GM19468 (cell line): ENCODE measurements at regions not wholly inside any gene's neighbourhood (a gene's known extent, or its start where the extent isn't known, plus 50 kb on each side); places are given as distances from the start of the nearest gene placed in this dataset.
"Not testable (repeated sequence)": the region's sequence is repeated elsewhere in the genome, so short reads cannot be mapped to it uniquely, and the experiment has no call there.

Source experiments
- ATAC-seq: cut with Tn5 transposase; IDR thresholded peaks from one replicate; pipeline ENCODE4 v1.9.1; 2021; ENCODE audit warnings: mild to moderate bottlenecking, moderate library complexity, moderate number of reproducible peaks; ENCODE audit not compliant: unreplicated experiment; ENCODE audit errors: extremely low read depth

DNA sequence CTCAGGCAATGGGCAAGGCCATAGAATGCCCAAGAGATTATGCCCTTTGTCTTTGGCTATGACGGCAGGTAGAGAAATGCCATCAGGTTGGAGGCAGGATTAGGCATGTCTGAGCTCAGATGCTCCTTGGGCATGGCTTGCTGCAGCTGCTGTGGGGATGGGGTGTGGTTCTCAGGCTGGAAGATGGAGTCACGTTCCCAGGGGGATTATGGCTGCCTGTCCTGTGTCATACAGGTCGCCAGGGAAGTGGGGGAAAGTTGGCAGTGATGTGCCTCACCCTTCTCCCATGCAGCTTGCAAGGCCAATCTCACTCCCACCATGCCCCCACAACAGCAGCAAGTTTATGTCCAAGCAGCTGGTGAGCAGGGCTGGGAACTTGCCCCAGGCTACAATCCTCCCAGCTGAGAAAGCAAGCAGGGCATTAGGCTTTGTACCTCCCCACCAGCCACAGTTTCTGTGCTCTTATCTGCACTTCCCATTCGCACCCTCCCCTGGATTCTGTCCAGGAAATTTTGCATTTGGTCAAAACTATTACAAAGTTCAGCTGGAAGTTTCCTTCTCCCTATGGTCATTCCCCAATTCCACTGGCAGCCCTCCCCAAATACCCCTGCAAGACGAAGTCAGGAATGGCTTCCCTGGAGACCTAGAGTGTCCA lies 1788.0 kb upstream of the NUDT12 start:
- ATAC-seq, result no peak

DNA sequence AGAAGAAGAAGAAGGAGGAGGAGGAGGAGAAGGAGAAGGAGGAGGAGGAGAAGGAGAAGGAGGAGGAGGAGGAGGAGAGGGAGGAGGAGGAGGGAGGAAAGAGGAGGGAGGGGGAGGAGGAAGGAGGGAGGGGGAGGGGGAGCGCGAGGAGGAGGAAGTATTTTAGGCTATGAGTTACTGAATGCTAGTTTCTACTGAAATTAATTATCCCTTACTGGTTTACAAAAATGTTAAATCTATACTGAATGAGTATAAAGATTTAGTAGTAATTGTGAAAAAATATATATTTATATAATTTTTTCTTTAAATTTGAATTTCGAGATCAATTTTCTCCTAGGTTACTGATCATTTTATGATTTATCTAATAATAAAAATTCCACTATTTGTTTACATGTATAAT lies 1769.0 kb upstream of the NUDT12 start:
- no peak for ATAC-seq

GRCh38 chr5:105330185-105330584 lies 1767.6 kb upstream of the NUDT12 start:
- no peak for ATAC-seq

- no peak for ATAC-seq
Observed at GRCh38 chr5:105304859-105305258, 1742.3 kb upstream of the NUDT12 start.

DNA sequence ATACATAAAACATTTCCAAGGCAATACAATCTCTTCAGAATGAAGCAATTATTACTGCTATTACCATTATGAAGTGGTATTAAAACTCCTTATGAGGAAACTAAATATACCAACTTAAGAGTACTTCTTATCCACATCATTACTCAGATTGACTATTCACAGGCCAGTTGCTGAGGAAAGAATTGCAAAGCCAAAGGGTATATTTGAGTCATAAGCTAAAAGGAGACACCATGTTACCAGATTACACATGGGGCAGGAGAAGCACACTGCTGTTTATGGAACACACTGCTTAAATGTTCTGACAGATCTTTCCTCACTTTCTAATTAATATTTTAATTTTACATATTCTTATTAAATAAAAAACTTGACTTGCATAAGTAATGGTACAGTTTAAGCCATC lies 1726.4 kb upstream of the NUDT12 start:
- no peak for ATAC-seq

GRCh38 chr5:105283134-105283533 lies 1720.5 kb upstream of the NUDT12 start:
- ATAC-seq, result no peak

- ATAC-seq, result no peak
Observed at GRCh38 chr5:105274079-105274478, 1711.5 kb upstream of the NUDT12 start.

DNA sequence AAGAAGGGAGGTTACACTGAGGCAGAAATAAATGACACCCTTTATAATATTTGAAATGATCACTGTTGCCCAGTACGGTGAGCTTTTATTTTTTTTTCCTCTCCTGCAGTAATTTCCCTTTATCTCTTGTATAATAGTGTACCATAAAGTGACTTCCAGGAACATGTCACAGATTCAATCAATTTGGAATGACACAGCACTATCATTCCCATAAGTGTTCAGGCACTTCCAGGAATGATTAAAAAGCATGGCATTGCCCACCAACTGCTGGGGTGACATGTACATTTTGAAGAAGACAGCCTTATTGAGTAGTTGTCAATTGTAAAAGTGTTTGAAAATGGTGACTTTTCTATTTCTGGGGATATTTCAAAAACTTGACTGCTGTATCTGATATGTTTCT lies 1700.9 kb upstream of the NUDT12 start:
- ATAC-seq, result no peak

GRCh38 chr5:105259581-105260217 lies 1697.1 kb upstream of the NUDT12 start:
- ATAC-seq, result no peak

- no peak for ATAC-seq
Observed at GRCh38 chr5:105238561-105238960, 1676.0 kb upstream of the NUDT12 start.

- no peak for ATAC-seq
Observed at GRCh38 chr5:105230516-105231157, 1668.0 kb upstream of the NUDT12 start.

- no peak for ATAC-seq
Observed at GRCh38 chr5:105218018-105218417, 1655.4 kb upstream of the NUDT12 start.

DNA sequence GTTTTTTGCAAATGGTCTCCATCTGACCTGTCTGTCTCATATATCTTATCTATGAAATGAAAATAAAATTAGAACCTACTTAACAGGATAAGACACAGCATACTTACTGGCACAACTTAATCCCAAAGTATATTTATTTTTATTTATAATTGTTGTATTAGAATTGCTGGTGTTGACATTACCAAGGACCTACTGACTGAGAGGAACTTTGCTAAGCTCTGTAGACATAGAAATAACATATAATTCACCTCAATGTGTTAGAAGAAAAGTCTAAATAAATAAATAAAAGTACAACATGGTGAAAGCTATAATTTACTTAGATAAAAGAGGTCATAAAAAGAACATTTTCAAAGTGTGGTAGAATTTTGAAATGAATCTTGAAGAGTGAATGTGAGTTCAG lies 1650.5 kb upstream of the NUDT12 start:
- ATAC-seq, result no peak

- no peak for ATAC-seq
Observed at GRCh38 chr5:105207066-105207465, 1644.5 kb upstream of the NUDT12 start.

GRCh38 chr5:105197531-105197930 lies 1634.9 kb upstream of the NUDT12 start:
- no peak for ATAC-seq

GRCh38 chr5:105195765-105196164 lies 1633.2 kb upstream of the NUDT12 start:
- ATAC-seq, result no peak

DNA sequence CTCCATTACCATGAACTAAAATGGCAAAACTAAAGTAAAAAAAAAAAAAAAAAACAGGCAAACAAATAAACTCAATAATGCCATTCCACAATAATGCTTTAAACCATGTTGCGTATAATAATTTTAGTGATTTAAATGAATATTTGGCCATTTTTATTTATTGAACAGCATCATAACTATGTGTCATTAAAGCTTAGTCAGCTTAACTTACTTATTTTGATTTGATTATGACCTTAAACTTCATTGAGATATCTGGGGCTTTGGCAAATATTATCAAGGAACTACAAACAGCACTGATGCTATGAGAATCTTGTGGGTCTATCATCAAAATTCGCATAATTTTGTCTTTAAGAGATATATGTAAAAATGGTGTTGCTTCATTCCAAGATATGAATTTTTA lies 1610.3 kb upstream of the NUDT12 start:
- no peak for ATAC-seq

DNA sequence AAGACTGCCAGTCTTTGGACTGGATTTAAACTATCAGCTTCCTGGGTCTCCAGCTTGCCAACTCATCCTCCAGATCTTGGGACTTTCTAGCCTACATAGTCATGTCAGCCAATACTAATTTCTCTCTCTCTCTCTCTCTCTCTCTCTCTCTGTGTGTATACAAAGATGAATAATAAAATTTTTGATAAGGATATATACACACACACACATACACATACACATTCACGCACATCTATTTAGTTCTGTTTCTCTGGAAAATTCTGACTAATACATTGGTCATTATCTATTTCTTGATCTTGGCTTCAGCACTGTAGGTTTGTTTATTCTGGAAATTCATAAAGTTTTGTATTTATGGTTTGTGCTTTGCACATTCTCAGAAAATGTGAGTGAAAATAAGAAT lies 1606.2 kb upstream of the NUDT12 start:
- no peak for ATAC-seq

- ATAC-seq, result no peak
Observed at GRCh38 chr5:105167092-105167491, 1604.5 kb upstream of the NUDT12 start.

DNA sequence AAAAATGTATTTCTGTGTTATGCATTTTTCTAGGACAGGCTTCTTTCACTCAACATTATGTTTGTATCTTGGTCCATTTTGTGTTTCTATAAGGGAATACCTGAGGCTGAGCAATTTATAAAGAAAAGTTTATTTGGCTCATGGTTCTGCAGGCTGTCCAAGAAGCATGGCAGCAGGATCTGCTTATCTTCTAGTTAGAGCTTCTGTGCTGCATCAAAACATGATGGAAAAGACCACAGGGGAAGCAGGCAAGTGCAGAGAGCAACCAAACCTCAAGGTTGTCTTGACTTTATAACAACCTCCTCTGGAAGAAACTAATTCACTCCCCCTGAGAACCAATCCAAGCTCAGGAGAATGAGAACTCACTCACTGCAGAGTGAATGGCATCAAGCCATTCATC lies 1601.0 kb upstream of the NUDT12 start:
- no peak for ATAC-seq

GRCh38 chr5:105162557-105162956 lies 1600.0 kb upstream of the NUDT12 start:
- not testable (repeated sequence) for ATAC-seq

- no peak for ATAC-seq
Observed at GRCh38 chr5:105158526-105158925, 1595.9 kb upstream of the NUDT12 start.
